ELR (cell line): ENCODE measurements at regions not wholly inside any gene's neighbourhood (a gene's known extent, or its start where the extent isn't known, plus 50 kb on each side); places are given as distances from the start of the nearest gene placed in this dataset.

Experiments used
- DNase-seq: peaks from one replicate; pipeline ENCODE4 v3.0.0-alpha.2; 2015; ENCODE audit warnings: low read depth

DNA sequence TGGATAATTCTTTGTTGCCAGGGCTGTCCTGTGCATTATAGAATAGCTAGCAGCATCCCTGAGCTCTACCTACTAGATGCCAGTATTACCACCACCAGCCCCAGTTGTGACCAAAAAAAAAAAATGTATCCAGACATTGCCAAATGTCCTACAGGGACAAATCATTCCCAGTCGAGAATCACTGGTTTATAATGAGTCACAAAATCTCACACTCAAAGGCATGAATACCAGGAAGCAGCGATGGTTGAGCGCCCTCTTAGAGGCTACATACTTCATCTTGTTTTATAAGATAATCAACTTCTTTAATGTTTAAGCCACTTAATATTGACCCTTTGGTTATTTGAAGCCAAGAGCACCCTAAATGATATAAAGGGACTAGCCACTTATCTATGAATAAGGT lies 297.3 kb downstream of the DHX15 start:
- no peak for DNase-seq

DNA sequence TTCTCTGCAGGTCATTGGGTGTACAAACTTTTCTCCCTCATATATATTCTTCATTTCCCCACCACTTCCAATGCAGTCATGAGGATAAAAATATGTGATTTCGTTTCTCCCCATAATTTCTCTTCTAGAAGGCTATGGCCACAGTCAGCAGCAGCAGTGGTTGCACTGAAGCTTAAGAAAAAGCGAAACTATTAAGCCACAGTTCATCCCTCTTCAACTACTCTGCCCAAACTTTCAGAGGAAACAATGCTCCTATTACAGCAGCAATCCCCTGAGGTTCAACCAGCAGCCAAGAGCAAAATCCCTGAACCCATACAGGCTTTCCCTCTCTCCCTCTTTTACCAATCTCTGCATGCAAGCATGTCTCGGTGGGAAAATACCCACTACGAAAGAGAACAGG lies 298.6 kb downstream of the DHX15 start:
- DNase-seq = no peak

DNA sequence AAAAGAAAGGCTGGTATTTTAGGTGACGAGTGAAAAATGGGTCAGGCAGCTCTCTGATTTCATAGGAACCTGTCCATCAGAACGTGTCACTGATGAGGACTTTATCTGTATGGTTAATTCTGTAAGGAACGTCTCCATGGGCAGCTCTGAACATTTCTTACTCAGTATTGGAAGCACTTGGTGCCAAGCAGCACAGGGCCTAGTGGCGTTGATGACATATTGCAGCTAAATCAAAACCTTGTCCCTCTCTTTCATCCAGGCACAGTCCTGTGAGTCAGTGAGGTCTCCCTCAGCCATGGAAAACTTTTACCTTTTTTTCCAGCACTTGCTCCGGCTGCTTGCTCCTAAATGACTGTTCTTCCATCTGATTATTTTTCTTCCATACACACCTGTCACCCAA lies 301.9 kb downstream of the DHX15 start:
- no peak for DNase-seq

DNA sequence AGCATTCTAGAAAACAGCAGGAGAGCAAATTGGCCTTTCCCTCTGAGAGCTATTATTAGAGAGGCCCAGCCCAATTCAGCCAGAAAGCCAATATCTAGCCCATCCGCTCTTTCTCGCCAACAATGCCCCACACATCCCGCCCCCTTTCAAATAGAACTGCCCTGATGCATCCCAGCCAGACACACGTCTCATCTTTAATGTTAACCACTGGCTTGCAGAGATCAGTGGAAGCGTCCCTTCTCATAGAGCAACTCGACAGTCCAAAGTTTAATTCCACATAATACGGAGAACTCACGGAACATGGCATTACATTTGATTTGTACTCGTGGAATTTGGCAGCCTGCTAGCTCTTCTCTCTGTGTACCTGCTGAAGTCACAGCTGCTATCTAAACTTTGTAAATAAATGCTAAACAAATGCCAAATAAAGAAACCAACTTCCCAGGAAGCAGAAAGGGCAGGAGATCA lies 304.4 kb downstream of the DHX15 start:
- no peak for DNase-seq

DNA sequence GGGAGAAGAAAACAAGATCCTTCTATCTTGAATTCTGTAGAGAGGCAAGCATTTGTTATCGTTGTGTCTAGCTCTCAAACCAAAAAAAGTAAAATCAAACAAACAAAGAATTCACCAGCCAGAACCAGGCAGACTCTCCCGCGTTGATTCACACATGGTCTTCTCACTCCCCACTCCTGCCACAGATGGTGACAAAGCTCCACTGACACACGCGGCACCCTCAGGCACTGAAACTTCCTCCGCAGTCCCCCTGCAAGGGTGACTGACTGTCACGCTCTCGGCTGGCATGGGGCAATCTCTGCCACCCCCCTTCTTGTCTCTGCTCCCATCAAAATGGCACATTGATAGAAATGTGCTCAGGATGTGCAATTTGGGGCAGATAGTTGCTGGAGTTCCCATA lies 304.9 kb downstream of the DHX15 start:
- no peak for DNase-seq

DNA sequence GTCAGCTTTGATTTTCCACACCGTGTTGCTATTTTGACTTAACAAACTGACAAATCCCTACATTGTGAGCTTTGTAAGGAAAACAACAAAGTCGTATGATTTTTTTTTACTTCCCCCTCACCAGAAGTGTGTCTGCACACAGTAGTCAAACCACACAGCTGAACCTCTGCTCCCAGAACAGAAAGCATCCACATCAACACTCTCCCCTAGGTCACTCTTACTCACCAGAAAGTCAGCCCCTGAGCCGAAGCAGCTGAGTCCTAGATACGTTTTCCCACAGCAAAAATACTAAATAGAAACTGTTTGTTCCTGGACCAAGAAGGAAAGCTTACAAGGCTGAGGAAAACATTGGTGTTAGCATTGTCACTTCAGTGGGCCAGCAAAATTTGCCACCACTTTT lies 305.7 kb downstream of the DHX15 start:
- no peak for DNase-seq

DNA sequence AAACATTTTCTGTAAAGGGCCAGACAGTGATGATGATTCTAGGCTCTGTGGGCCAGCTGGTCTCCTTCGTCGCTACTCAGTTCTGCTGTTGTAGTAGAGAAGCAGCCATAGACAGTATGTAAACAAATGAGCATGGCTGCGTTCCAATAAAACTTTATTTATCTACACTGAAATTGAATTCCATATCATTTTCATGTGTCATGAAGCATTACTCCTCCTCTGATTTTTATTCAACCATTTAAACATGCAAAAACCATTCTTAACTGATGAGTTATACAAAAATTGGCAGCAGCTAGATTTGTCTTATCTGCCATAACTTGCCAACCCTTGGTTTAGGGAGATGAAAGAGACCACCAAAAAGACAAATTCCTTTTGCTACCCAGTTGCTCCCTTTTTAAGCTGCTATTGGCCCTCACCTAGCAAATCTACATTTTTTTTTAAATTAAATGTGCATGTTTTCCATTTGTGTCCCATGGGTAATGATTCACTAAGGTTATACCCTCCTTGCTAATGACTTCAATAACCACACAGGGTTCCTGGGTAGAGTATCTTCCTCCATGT lies 309.9 kb downstream of the DHX15 start:
- DNase-seq = no peak

DNA sequence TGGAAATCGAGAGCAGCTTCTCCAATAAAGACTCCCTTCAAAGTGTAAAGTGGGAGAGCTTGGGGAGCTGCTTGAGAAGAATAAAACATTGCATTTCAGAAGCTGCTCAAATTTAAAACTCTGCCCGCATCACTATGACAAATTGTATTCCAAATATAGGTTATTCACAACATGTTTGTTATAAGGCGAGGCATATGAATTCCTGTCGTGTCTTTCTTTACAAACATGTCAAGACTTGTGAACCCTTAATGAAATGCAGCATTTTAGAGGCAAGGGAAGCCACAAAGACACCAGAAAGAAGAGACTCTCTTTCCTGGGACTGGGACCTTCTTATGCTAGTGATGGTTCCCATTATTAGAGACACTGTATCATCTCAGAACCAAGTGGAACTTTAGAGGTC lies 311.2 kb downstream of the DHX15 start:
- no peak for DNase-seq

DNA sequence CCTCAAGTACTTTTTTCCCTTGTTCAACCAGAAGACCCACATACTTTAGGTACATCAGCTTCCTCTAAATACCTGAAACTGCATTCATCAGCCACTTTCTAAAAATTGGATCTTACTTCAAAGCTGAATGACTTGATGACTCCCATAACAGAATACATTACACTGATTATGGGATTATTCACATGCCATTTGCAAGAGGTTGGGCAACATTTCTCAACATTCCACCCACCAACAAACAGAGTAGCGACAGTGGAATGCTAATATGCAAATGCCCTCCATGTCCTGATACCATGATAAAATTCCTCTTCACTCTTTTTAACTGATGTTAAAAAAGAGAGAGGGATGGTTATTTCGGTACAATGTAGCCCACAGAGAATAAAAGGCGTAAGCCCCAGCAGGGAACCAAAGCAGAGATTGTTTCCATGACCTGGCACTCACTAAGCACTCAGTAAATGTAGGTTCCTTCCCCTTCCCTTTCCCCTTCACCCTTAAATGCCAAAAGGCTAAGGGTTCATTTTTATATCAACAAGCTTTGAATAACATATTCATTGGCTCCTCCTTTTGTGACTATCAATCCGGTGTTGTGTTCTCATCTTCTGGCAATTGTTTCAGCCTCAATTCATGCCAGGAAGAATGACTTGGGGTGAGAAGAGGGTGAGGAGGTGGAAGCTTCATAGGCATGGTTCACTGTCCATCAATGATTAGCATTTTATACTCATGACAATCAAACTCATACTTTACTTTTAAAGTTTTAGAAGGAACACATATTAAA lies 317.2 kb downstream of the DHX15 start:
- no peak for DNase-seq

DNA sequence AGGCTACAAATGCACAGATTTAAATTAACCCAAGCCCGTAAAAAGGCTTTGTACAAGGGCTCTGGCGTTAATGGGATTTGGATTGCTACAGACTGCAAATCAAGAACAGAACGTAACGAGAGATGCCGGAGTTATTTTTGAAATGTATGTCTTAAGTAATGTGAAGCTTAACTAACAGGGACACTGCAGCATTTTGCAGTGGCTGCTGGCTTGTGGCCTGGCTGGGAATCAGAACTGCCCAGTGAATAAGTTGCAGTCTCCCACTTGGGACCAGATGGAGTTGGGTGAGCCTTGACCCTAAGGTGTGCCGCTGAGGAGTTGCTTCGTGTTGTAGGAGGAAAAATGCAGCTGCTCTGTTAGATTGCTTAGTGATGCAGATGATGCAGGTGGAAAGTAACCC lies 318.4 kb downstream of the DHX15 start:
- DNase-seq = no peak

DNA sequence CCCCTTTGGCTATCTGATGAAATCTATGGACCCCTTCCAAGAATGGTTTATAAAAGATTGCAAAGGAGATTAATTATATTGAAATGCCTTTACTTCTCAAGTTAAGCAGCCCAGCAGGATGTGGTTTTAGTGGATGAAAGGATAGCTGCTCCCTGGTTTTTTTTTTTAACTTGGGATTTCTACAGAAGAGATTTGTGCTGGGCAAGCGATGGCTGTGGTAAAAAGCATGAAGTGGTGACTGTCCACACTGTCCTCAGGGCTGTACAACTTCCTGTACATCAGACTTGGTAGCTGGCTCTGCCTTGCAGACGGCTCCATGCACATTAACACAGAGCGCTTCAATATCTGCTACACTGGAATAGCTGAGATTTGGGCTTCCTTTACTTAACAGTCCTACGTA lies 321.7 kb downstream of the DHX15 start:
- no peak for DNase-seq

DNA sequence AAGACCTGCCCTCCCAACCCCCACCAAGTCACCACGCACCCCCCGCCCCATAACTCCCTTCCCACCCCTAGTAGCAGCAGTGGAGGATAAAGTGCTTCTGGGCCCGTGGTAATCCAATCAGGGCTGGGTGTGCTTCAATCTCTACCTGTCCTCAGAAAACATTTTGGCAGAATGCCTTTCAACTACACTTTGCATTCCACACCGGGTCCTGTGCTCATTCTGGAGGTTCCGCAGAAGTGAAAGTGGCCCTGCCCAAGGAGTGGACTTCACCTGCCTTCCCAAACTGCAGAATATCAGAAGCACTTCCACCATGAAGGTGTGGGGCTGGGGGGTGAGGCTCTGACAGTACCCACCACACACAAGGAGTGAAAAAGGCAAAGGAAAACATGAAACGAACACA lies 322.3 kb downstream of the DHX15 start:
- DNase-seq = no peak

DNA sequence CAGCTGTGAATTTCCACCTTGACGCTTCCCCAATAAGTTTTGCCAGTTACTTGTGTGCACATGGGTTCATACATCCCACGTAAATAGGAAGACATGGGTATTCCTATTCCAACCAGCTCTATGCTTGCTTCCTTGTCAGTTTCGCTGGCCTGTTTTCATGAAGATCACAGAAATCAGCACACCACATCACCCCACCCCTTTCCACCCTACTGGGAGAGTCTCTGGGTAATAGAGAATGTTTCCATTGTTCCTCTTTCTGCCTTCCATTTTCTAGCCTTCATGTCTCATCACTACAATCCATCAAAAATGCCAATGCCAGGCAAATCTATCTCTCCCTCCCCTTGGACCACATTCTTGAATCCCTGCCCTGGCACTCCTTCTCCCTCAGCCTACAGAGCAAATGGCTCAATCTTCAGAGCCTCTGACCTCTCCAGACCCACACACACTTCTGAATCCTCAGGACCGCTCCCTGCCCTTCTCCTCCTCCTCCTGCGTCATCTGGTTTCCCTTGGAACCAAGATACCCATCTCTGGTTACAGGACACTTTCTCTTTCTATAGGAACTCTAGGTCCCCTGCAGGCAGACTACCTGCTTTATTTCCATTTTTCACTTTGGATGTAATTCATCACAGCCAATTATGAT lies 323.3 kb downstream of the DHX15 start:
- no peak for DNase-seq

DNA sequence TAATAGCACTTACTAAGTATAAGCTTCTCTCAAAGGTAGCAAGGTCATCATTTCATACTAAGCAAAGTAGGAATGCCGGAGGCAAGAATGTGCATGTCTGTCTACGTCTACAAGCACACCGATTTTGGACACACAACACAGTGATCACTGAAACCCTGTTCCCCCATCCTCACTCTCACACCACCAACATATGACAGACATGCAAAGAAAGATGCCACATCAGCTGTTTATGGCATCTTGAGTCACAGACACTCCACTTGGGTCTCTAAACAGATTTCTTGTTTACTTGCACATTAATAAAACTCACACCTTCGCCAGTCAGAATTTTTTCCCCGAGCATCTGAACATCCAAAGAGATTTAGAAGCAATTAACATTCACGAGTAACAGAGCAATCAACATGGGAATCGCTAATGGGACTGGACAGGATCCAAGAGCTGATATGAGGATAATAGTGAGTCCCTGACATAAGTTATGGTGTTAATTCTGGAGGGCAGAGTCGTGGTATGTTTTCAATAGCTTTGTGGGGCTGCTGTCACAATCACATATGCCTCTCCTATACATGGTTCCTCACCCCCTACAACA lies 324.1 kb downstream of the DHX15 start:
- DNase-seq = no peak

DNA sequence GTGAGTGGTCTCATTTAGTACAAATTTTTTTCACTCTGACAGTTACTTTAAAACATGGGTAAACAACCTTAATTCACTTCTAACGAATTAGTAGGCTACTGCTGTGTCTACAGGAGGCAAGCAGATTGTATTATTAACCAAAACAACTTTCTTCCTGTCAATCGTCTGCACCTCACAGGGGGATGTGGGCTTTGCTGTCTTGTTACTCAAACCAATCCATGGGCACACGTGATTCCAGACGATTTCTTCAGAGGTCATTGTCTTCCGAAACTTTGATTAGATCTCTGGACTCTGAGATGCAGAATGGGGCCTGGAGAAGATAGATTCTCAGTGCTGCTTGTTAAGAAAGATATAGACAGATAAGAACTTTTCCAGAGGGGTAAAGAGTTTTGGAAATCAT lies 327.8 kb downstream of the DHX15 start:
- no peak for DNase-seq

DNA sequence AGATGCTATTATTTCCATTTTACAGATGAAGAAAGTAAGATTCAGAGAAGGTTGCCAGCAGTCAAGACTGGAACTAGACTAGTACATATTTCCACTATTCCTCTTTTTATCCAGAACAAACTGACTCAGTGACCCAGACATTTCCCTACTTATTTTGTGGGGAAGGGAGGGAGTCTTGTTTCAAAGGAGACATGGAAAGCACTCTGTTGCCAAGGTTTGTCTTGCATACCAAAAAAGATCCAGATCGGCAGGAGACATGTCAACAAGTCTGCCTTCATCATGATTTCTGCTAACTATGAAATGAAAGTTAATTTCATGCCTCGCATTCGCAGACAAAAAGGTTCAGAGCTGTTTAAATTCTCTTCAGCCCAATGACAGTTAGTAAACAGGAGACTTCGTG lies 328.3 kb downstream of the DHX15 start:
- DNase-seq = no peak

DNA sequence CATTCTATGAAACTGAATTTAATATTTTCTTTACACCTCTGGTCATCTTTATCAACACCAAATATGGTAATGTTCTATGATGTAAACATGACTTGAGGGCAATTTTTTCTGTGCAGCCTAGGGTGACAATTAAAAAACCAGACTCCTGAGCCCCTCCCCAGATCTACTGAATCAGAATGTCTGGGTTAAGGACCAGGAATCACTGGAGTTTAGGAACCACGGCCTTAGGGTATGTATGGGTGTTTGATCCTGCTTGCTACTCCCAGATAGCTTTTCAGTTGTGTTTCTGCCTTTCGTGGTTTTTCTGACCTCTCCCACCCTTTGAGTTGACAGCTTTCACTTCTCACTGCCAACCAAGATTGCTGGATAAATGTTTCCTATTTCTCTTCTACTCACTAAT lies 332.2 kb downstream of the DHX15 start:
- DNase-seq = no peak

DNA sequence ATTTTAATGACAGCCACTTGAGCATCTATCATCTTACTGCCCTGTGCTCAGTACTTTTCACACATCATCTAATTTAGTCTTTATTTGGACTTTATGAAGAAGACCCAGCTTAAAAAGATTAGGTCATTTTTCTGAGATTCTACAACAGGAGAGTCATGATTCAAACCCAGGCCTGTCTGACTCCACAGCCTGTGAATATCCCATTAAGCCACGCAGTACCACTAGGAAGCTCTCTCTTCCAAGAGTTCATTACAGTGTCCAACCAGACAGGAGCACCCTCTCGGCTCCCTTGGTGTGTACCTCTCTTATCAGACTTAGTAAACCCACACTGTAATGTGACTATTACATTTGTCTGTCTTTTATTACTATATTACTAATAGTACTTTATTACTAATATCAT lies 332.8 kb downstream of the DHX15 start:
- DNase-seq = no peak

DNA sequence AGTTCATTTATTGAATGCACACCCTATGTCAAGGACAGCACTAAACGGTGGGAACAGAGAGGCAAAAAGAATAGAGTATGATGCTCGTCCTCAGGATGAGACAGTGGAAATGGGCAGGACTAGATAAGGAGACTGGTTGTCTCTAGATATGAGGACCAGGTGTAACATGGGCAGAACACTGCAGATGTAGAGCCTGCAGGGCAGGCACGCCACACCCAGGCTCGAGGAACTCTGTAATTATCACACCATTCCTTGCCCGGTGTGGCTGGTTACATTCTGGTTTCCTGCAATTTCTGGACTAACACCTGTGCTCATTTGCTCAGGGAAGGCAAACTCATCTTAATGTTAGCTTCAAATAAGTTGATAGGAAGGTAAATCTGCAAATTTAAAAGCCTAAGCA lies 334.4 kb downstream of the DHX15 start:
- no peak for DNase-seq

DNA sequence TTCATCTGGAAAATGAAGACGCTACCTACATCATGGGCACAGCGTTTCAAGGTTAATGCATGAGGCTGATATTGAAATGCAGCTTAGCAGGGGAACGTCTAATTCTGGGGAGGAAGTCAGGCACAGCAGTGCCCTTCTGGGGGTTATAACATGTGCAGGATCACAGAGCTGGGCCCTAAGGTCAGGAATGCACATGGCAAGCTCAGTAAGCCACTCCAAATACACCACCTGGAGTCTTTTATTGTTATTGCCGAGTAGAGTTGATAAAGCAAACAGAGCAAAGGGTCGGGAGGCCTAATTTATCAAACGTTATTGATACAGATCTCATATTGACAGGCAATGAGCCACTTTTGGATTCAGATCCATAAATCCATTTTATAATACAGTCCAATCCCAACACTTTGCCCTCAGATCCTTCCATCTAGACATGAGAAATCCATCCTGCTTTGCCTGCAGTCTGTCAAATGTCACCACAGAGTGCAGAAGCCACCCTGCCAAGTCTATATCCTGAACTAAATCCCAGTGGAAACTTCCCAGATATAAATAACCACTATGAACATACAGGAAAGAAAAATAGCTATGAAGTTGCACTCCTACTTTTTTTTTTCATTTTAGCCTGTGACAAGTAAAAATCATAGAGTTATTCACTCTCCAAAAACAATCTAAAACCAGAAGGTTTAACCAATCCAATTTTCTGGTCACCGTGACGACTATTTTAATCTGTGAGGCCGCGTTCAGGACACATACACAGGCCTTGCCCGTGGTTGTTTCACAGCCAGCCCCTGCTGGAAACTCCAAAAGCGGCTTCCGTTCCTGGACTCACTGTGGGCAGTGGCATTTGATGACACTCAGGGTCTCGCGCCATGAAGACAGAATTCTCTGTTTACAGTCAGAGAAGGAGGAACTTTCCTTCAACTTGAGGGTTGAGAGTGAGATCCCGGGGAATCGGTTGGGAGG lies 335.4 kb downstream of the DHX15 start:
- DNase-seq = no peak

DNA sequence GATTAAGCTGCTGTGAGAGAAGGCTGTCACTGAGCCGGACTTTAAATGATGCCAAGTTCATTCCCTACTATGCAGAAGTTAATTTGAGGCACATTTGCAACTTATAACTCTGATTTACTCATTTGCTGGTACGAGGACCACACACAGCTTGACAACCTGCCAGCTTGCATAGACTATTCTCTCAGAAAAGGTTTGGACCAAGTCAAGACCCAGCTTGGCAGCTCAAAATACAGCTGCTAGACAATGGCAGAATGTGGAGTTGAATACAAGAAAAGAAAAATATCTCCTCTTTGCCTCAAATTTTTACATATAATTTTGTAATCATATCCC lies 338.9 kb downstream of the DHX15 start:
- DNase-seq = no peak
